HCT116 (cell line): ENCODE measurements at regions not wholly inside any gene's neighbourhood (a gene's known extent, or its start where the extent isn't known, plus 50 kb on each side); places are given as distances from the start of the nearest gene placed in this dataset.

ENCODE experiments used
- ATAC-seq: fragments of 200-7000 bp; cut with Tn5 transposase; 2 replicates; pipeline ENCODE4 v1.9.1; 2020; ENCODE audit warnings: mild to moderate bottlenecking, moderate library complexity
- BruUV-seq: library from RNA; stranded (reverse); fragments of 400-500 nt; replicated peaks from 2 replicates; lab custom pipeline; 2021; lab: Mats Ljungman, UMichigan
- CTCF ChIA-PET: fragments of 300-600 bp; sonication (Branson Sonifier 250); formaldehyde crosslinking; loops from one replicate; lab custom pipeline; 2021; ENCODE audit warnings: antibody characterized with exemption; lab: Charles Lee
- POLR2A ChIA-PET: fragments of 300-600, 350-600 bp; sonication (Branson Sonifier 250); formaldehyde crosslinking; loops from one replicate; lab custom pipeline; 2021; ENCODE audit warnings: antibody characterized with exemption; lab: Charles Lee
- RAD21 ChIA-PET, 2 experiments: fragments of 300-600 bp; sonication (Branson Sonifier 250); formaldehyde crosslinking; loops; one replicate each; lab custom pipeline; 2023; ENCODE audit warnings: low total read pairs in 2 of 2; ENCODE audit not compliant: uncharacterized antibody in 2 of 2, unreplicated experiment in 2 of 2, low non-redundant PET in 1 of 2; lab: Charles Lee
- DNase-seq: peaks from one replicate; pipeline ENCODE4 v3.0.0-alpha.2; 2010; ENCODE audit warnings: low read depth, low spot score
- H2AFZ ChIP-seq: fragments of 200-600 bp; shearing (Covaris generic), sonication (generic); 2 replicates; pipeline ENCODE4 v1.6.1; 2017; ENCODE audit warnings: low read depth, mixed run types, mixed read lengths, antibody characterized with exemption, low read length; ENCODE audit not compliant: poor library complexity, severe bottlenecking
- H3K27ac ChIP-seq: 2 replicates; pipeline ENCODE4 v1.5.1; 2012; ENCODE audit warnings: low read depth, low read length
- H3K27me3 ChIP-seq: fragments of 200-600 bp; sonication (generic); 2 replicates; pipeline ENCODE4 v1.6.1; 2016; ENCODE audit warnings: mixed run types, low read length, mixed read lengths; ENCODE audit not compliant: insufficient read depth
- H3K36me3 ChIP-seq, 2 experiments: fragments of 200-500 bp in 1 of 2; fragments of 200-600 bp in 1 of 2; sonication (Bioruptor generic) in 1 of 2; sonication (generic) in 1 of 2; 2 replicates each; pipeline versions ENCODE4 v1.5.1 to v1.6.1; 2014 to 2016; ENCODE audit warnings: low read length in 2 of 2, inconsistent platforms in 1 of 2, mixed read lengths in 1 of 2, mixed run types in 1 of 2; ENCODE audit not compliant: insufficient read depth in 2 of 2, control insufficient read depth in 1 of 2
- H3K4me1 ChIP-seq, 2 experiments: fragments of 200-600 bp in 1 of 2; sonication (generic) in 1 of 2; 2 replicates each; pipeline versions ENCODE4 v1.5.1 to v1.6.1; 2012 to 2017; ENCODE audit warnings: low read length in 2 of 2, inconsistent platforms in 1 of 2, mild to moderate bottlenecking in 1 of 2, mixed read lengths in 1 of 2, mixed run types in 1 of 2, moderate library complexity in 1 of 2; ENCODE audit not compliant: insufficient read depth in 2 of 2, control insufficient read depth in 1 of 2
- H3K4me2 ChIP-seq: fragments of 200-600 bp; sonication (generic); 2 replicates; pipeline ENCODE4 v1.6.1; 2017; ENCODE audit warnings: mixed run types, low read length, mixed read lengths
- H3K4me3 ChIP-seq, 2 experiments: fragments of 200-600 bp in 1 of 2; sonication (generic) in 1 of 2; replicated peaks in 1 of 2; 2 replicates each; pipeline ENCODE4 v1.5.1; 2011 to 2016; ENCODE audit warnings: low read length in 2 of 2, control low read depth in 1 of 2, low read depth in 1 of 2, mild to moderate bottlenecking in 1 of 2, mixed read lengths in 1 of 2, mixed run types in 1 of 2
- H3K79me2 ChIP-seq: fragments of 200-600 bp; sonication (generic); 2 replicates; pipeline ENCODE4 v1.6.1; 2017; ENCODE audit warnings: mild to moderate bottlenecking, mixed run types, low read length, moderate library complexity, mixed read lengths; ENCODE audit not compliant: insufficient read depth
- H3K9ac ChIP-seq: fragments of 200-600 bp; sonication (generic); 2 replicates; pipeline ENCODE4 v1.6.1; 2016; ENCODE audit warnings: low read length, mixed read lengths
- H3K9me2 ChIP-seq: fragments of 200-600 bp; sonication (generic), shearing (Covaris generic); 2 replicates; pipeline ENCODE4 v1.6.1; 2017; ENCODE audit warnings: mixed run types, mild to moderate bottlenecking, moderate library complexity; ENCODE audit not compliant: insufficient read depth
- H3K9me3 ChIP-seq, 2 experiments: fragments of 200-500 bp in 1 of 2; fragments of 200-600 bp in 1 of 2; sonication (Bioruptor generic) in 1 of 2; sonication (generic) in 1 of 2; 2 replicates each; pipeline ENCODE4 v1.6.1; 2014 to 2017; ENCODE audit warnings: low read length in 2 of 2, mixed read lengths in 2 of 2, inconsistent platforms in 1 of 2, low read depth in 1 of 2, mild to moderate bottlenecking in 1 of 2, mixed run types in 1 of 2, moderate library complexity in 1 of 2; ENCODE audit not compliant: control insufficient read depth in 1 of 2, insufficient read depth in 1 of 2
- H4K20me1 ChIP-seq: fragments of 200-600 bp; sonication (generic), shearing (Covaris generic); 2 replicates; pipeline ENCODE4 v1.6.1; 2017; ENCODE audit warnings: mixed run types, mild to moderate bottlenecking, moderate library complexity; ENCODE audit not compliant: insufficient read depth
- CBX3 ChIP-seq: IDR thresholded peaks from 2 replicates; pipeline ENCODE4 v1.6.1; 2012; ENCODE audit warnings: low read depth
- CEBPB ChIP-seq: IDR thresholded peaks from 2 replicates; pipeline ENCODE4 v1.6.1; 2012; ENCODE audit warnings: low read depth
- CTCF ChIP-seq, 3 experiments: fragments of 200-600 bp in 1 of 3; sonication (generic) in 1 of 3; IDR thresholded peaks in 2 of 3; conservative IDR thresholded peaks in 1 of 3; 2 replicates each; pipeline ENCODE4 v1.5.1; 2012 to 2017; ENCODE audit warnings: low read depth in 2 of 3, low read length in 2 of 3, antibody characterized with exemption in 1 of 3, borderline replicate concordance in 1 of 3, control low read depth in 1 of 3, mild to moderate bottlenecking in 1 of 3, mixed read lengths in 1 of 3, mixed run types in 1 of 3, moderate library complexity in 1 of 3; ENCODE audit not compliant: insufficient read depth in 1 of 3
- EGR1 ChIP-seq: IDR thresholded peaks from 2 replicates; pipeline ENCODE4 v1.6.1; 2012; ENCODE audit warnings: low read depth
- ELF1 ChIP-seq: IDR thresholded peaks from 2 replicates; pipeline ENCODE4 v1.6.1; 2012; ENCODE audit warnings: low read depth, borderline replicate concordance
- EZH2 ChIP-seq: fragments of 200-600 bp; sonication (generic); IDR thresholded peaks from 2 replicates; pipeline ENCODE4 v1.6.1; 2017; ENCODE audit warnings: antibody characterized with exemption, mixed run types
- FOSL1 ChIP-seq: IDR thresholded peaks from 2 replicates; pipeline ENCODE4 v1.6.1; 2012; ENCODE audit warnings: low read depth
- JUND ChIP-seq: IDR thresholded peaks from 2 replicates; pipeline ENCODE4 v1.6.1; 2012
- RAD21 ChIP-seq: IDR thresholded peaks from 2 replicates; pipeline ENCODE4 v1.6.1; 2012; ENCODE audit warnings: low read depth, mild to moderate bottlenecking
- SRF ChIP-seq: IDR thresholded peaks from 2 replicates; pipeline ENCODE4 v1.6.1; 2012; ENCODE audit warnings: low read depth
- TCF7L2 ChIP-seq: IDR thresholded peaks from 2 replicates; pipeline ENCODE4 v1.7.0; 2011; ENCODE audit warnings: borderline replicate concordance, inconsistent platforms; ENCODE audit not compliant: insufficient read depth, insufficient read length; ENCODE audit errors: extremely low read depth
- YY1 ChIP-seq: IDR thresholded peaks from 2 replicates; pipeline ENCODE4 v1.6.1; 2011; ENCODE audit warnings: low read length, low read depth, moderate library complexity, mild to moderate bottlenecking; ENCODE audit not compliant: insufficient replicate concordance; ENCODE audit errors: extremely low read depth
- ZBTB33 ChIP-seq: IDR thresholded peaks from 2 replicates; pipeline ENCODE4 v1.6.1; 2011; ENCODE audit warnings: mild to moderate bottlenecking, low read length, moderate library complexity; ENCODE audit not compliant: insufficient replicate concordance; ENCODE audit errors: extremely low read depth
- ZNF274 ChIP-seq: fragments of 200-500 bp; sonication (Bioruptor generic); IDR thresholded peaks from 2 replicates; pipeline ENCODE4 v1.6.1; 2014; ENCODE audit warnings: mild to moderate bottlenecking, low read depth, low read length, inconsistent platforms
- intact Hi-C: fragments of 100-400 bp; cut with micrococcal nuclease; formaldehyde crosslinking; loops from 2 replicates; pipeline ENCODE4 v1.10.0; 2022

GRCh38 chr11:126115127-126115495, 52.4 kb upstream of the CDON start:
- H3K9me2 ChIP-seq: no peaks in the 10 kb centered on the region
- TF ChIP-seq RAD21: no peak
- TF ChIP-seq YY1: no peak
- TF ChIP-seq ZNF274: no peak
- TF ChIP-seq ZBTB33: no peak
- no peak for TF ChIP-seq EGR1
- TF ChIP-seq CEBPB: no peak
- TF ChIP-seq SRF: no peak
- TF ChIP-seq, all 23 proteins: peak for 0
- peaks cover 9 to 25% of the 10 kb centered on the region in 2 experiments for H3K4me1 ChIP-seq
- ATAC-seq: no peak
- H3K27me3 ChIP-seq: no peaks in the 10 kb centered on the region
- no peak overlapping the region for H2AFZ ChIP-seq
- H3K9ac ChIP-seq: no peak overlapping the region
- no peaks in the 10 kb centered on the region for H3K36me3 ChIP-seq
- ChIA-PET RAD21 (no interaction called here), POLR2A (no interaction called here), CTCF (no interaction called here)
- H3K27ac ChIP-seq: no peak overlapping the region
- BruUV-seq: no TSS peak
- DNase-seq: no peak
- H4K20me1 ChIP-seq: no peaks in the 10 kb centered on the region
- no peak overlapping the region for H3K4me2 ChIP-seq
- H3K79me2 ChIP-seq: no peaks in the 10 kb centered on the region
- intact Hi-C loops: no loop called here
- H3K9me3 ChIP-seq: no peaks in the 10 kb centered on the region
- H3K4me3 ChIP-seq: no peak overlapping the region

DNA sequence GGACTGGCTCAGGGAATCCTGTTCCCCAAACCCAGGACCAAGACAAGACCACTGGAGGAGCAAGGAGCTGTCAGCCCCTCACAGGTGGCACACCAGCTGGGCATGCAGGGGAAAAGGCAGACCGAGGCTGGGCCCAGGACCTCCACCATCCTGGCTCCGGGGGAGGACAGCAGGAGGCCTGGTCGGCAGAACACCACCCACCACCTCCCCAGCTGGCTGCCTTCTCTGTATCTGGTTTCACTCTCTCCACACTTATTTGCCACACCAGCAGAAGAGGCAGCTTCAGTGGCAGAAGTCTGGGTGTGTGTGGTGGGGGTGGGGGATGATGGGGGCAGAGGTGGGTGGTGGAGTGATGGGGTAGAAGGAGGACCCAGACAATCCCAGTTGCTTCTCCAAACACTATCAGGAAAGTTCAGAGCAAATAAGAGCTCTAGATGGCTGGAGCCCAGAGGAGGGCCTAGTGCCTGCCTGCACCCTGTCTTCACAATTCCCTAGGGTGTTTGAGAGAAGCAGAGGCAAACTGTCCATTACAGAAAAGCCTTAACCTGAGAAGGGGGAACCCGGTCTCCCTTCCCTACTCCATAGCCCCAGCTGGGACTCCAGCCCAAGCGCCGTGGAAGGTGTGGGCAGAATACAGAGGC, 51.9 kb upstream of the CDON start:
- no peak overlapping the region for H3K9ac ChIP-seq
- no peaks in the 10 kb centered on the region for H4K20me1 ChIP-seq
- ATAC-seq (no peak), DNase-seq (no peak)
- no TSS peak for BruUV-seq
- H3K4me2 ChIP-seq: no peak overlapping the region
- no peak overlapping the region for H3K4me3 ChIP-seq
- H3K9me3 ChIP-seq: no peaks in the 10 kb centered on the region
- H3K36me3 ChIP-seq: no peaks in the 10 kb centered on the region
- H2AFZ ChIP-seq: no peak overlapping the region
- no peaks in the 10 kb centered on the region for H3K27me3 ChIP-seq
- intact Hi-C loops: no loop called here
- no peaks in the 10 kb centered on the region for H3K79me2 ChIP-seq
- H3K27ac ChIP-seq: no peak overlapping the region
- TF ChIP-seq TCF7L2 (no peak), FOSL1 (no peak), ELF1 (no peak), ZBTB33 (no peak), CTCF (IDR thresholded peaks at IDR 0.05 in 2 of 3, conservative IDR thresholded peaks at IDR 0.05 in 1 of 3; ENCODE audit: borderline replicate concordance in 1 of 3, insufficient read depth in 1 of 3, low read depth in 2 of 3, low read length in 2 of 3) (no peak), ZNF274 (no peak), JUND (no peak), CBX3 (no peak), EZH2 (no peak)
- RAD21 ChIA-PET: no interaction called here
- H3K4me1 ChIP-seq: peaks cover 10 to 30% of the 10 kb centered on the region in 2 experiments
- POLR2A ChIA-PET: interaction anchor here (1.1 kb wide), 1 partner anchor 11 kb away, joined by 3 read pairs; no protein-coding TSS in a partner anchor
- no peaks in the 10 kb centered on the region for H3K9me2 ChIP-seq
- CTCF ChIA-PET: no interaction called here
